OCI-LY3 (cell line): ENCODE measurements at regions not wholly inside any gene's neighbourhood (a gene's known extent, or its start where the extent isn't known, plus 50 kb on each side); places are given as distances from the start of the nearest gene placed in this dataset.

ENCODE experiments used
- CTCF ChIP-seq: fragments of 200-600, 300-600 bp; sonication (generic); IDR thresholded peaks from 2 replicates; pipeline ENCODE4 v1.5.1; 2014; ENCODE audit warnings: antibody characterized with exemption, low read length, low read depth
- EZH2phosphoT487 ChIP-seq: fragments of 200-600 bp; shearing (Covaris generic); IDR thresholded peaks from 2 replicates; pipeline ENCODE4 v1.6.1; 2018; ENCODE audit warnings: antibody characterized with exemption, mixed run types, low read depth

GRCh38 chr13:74305876-74306275 lies 171.7 kb upstream of the KLF12 start:
- TF ChIP-seq CTCF (no peak), EZH2phosphoT487 (no peak)
